SK-N-SH (cell line): ENCODE measurements at regions not wholly inside any gene's neighbourhood (a gene's known extent, or its start where the extent isn't known, plus 50 kb on each side); places are given as distances from the start of the nearest gene placed in this dataset.

Experiments
- CTCF ChIP-seq: fragments of 200-600 bp; sonication (generic); IDR thresholded peaks from 2 replicates; pipeline ENCODE4 v1.6.1; 2017; ENCODE audit warnings: antibody characterized with exemption, mild to moderate bottlenecking, moderate library complexity
- NFIC ChIP-seq: IDR thresholded peaks from 2 replicates; pipeline ENCODE4 v1.4.0; 2012; ENCODE audit warnings: borderline replicate concordance
- POLR2AphosphoS5 ChIP-seq: IDR thresholded peaks from 2 replicates; pipeline ENCODE4 v1.6.1; 2012; ENCODE audit warnings: low read depth, low read length
- SIN3A ChIP-seq: IDR thresholded peaks from 2 replicates; pipeline ENCODE4 v1.6.1; 2012; ENCODE audit warnings: low read depth, mild to moderate bottlenecking, low read length, moderate library complexity, borderline replicate concordance
- TAF1 ChIP-seq: IDR thresholded peaks from 2 replicates; pipeline ENCODE4 v1.6.1; 2012; ENCODE audit warnings: low read depth, mild to moderate bottlenecking, low read length, moderate library complexity, borderline replicate concordance
- YY1 ChIP-seq: IDR thresholded peaks from 2 replicates; pipeline ENCODE4 v1.4.0; 2012; ENCODE audit warnings: low read depth, mild to moderate bottlenecking

GRCh38 chr12:69028941-69029729, 96.2 kb upstream of the CPM start:
- TF ChIP-seq POLR2AphosphoS5 = no peak
- no peak for TF ChIP-seq NFIC
- no peak for TF ChIP-seq SIN3A
- TF ChIP-seq CTCF = no peak
- no peak for TF ChIP-seq TAF1
- TF ChIP-seq YY1 = no peak
